ENCODE measurements at regions not wholly inside any gene's neighbourhood (a gene's known extent, or its start where the extent isn't known, plus 50 kb on each side); places are given as distances from the start of the nearest gene placed in this dataset.

DNA sequence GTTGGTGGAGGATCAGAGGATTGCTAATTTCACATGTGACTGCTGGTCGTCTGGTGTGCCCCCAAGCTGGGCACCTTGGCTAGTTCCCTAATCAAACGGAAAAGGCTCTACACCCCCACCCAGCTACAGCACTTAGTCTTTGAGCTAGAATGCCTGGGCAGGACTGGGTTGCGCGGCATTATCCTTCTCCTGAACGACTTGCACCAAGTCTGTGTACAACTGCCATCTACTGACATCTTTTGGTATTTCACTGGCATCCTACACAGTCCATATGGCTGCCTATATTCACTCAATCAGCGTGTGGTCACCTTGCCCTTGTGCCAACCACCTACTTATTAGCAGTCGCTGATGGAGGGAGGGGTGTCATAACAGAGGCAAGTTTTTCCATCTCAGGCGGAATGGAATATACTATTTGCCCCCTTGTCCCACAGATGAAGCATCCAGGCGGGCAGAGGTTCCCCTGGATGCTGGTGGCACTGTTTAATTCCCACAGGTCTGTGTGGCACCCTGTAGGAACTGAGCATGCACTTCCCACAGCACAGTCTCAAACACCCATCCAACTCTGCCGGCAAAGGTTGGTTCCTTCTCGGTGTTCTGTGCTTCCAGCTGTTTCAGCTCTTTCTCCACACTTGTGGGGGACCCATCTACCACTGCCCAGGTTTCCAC lies 150.1 kb downstream of the OSTF1 start:
- Histone ChIP-seq H3K4me3 (ENCODE audit: low read length) (no peak overlapping the region), H4K20me1 (ENCODE audit: insufficient read depth) (no peaks in the 10 kb centered on the region)
- no peak for TF ChIP-seq TAF1 (IDR thresholded peaks at IDR 0.05; ENCODE audit: low read depth)
- TF ChIP-seq POLR2AphosphoS5 (IDR thresholded peaks at IDR 0.05) = no peak
- TF ChIP-seq EP300 (conservative IDR thresholded peaks at IDR 0.05; ENCODE audit: poor library complexity, severe bottlenecking) = no peak
- no peak for TF ChIP-seq RAD21 (conservative IDR thresholded peaks at IDR 0.05)
- no peak for TF ChIP-seq EZH2 (IDR thresholded peaks at IDR 0.05; ENCODE audit: borderline replicate concordance, insufficient read depth, low read length, poor library complexity, severe bottlenecking)

DNA sequence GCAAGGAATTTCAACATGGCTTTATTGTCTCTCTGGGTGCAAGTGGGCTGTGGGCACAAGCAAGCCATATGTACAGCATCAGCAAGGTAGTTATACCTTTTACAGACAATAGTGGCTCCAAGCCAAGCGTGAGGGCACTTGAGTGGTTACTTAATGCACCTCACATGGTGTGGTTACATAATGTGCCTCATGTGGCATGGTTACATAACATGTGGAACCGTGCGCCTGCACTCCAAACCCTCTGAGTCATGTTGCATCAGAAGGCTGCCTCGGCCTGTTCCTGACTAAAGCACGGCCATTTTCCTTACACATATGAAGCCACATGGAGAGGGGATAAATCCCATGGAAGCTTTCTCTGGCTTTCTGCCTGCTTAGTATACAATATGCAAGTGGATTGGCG lies 150.9 kb downstream of the OSTF1 start:
- Histone ChIP-seq H3K27ac (ENCODE audit: low read length) (no peak overlapping the region), H3K79me2 (replicated peaks; ENCODE audit: insufficient read depth, low read length) (no peaks in the 10 kb centered on the region), H3K27me3 (ENCODE audit: insufficient read depth, low read depth, low read length) (no peaks in the 10 kb centered on the region), H3K9me3 (ENCODE audit: low read length) (peaks cover 5% of the 10 kb centered on the region), H3K4me2 (ENCODE audit: low read length) (no peak overlapping the region), H3K36me3 (ENCODE audit: insufficient read depth, low read length) (no peaks in the 10 kb centered on the region), H2AFZ (ENCODE audit: low read depth, low read length) (no peak overlapping the region), H3K9me2 (ENCODE audit: insufficient read depth, low read length) (no peaks in the 10 kb centered on the region), H3K9ac (ENCODE audit: low read length) (no peak overlapping the region), H3F3A (ENCODE audit: insufficient read depth, low read length, poor library complexity, severe bottlenecking) (no peaks in the 10 kb centered on the region), H3K4me3 (ENCODE audit: low read length) (no peak overlapping the region), H4K20me1 (ENCODE audit: insufficient read depth) (no peaks in the 10 kb centered on the region)
- no peak for TF ChIP-seq POLR2AphosphoS5 (IDR thresholded peaks at IDR 0.05)
- no peak for TF ChIP-seq SMC3 (conservative IDR thresholded peaks at IDR 0.05; ENCODE audit: poor library complexity)
- TF ChIP-seq MXI1 (conservative IDR thresholded peaks at IDR 0.05; ENCODE audit: poor library complexity, severe bottlenecking) = no peak
- TF ChIP-seq RAD21 (conservative IDR thresholded peaks at IDR 0.05) = no peak
- TF ChIP-seq, protein P1, sequence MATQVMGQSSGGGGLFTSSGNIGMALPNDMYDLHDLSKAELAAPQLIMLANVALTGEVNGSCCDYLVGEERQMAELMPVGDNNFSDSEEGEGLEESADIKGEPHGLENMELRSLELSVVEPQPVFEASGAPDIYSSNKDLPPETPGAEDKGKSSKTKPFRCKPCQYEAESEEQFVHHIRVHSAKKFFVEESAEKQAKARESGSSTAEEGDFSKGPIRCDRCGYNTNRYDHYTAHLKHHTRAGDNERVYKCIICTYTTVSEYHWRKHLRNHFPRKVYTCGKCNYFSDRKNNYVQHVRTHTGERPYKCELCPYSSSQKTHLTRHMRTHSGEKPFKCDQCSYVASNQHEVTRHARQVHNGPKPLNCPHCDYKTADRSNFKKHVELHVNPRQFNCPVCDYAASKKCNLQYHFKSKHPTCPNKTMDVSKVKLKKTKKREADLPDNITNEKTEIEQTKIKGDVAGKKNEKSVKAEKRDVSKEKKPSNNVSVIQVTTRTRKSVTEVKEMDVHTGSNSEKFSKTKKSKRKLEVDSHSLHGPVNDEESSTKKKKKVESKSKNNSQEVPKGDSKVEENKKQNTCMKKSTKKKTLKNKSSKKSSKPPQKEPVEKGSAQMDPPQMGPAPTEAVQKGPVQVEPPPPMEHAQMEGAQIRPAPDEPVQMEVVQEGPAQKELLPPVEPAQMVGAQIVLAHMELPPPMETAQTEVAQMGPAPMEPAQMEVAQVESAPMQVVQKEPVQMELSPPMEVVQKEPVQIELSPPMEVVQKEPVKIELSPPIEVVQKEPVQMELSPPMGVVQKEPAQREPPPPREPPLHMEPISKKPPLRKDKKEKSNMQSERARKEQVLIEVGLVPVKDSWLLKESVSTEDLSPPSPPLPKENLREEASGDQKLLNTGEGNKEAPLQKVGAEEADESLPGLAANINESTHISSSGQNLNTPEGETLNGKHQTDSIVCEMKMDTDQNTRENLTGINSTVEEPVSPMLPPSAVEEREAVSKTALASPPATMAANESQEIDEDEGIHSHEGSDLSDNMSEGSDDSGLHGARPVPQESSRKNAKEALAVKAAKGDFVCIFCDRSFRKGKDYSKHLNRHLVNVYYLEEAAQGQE (IDR thresholded peaks at IDR 0.05; ENCODE audit: borderline replicate concordance) = no peak
- no peak for TF ChIP-seq EZH2 (IDR thresholded peaks at IDR 0.05; ENCODE audit: borderline replicate concordance, insufficient read depth, low read length, poor library complexity, severe bottlenecking)
- TF ChIP-seq, protein P2, sequence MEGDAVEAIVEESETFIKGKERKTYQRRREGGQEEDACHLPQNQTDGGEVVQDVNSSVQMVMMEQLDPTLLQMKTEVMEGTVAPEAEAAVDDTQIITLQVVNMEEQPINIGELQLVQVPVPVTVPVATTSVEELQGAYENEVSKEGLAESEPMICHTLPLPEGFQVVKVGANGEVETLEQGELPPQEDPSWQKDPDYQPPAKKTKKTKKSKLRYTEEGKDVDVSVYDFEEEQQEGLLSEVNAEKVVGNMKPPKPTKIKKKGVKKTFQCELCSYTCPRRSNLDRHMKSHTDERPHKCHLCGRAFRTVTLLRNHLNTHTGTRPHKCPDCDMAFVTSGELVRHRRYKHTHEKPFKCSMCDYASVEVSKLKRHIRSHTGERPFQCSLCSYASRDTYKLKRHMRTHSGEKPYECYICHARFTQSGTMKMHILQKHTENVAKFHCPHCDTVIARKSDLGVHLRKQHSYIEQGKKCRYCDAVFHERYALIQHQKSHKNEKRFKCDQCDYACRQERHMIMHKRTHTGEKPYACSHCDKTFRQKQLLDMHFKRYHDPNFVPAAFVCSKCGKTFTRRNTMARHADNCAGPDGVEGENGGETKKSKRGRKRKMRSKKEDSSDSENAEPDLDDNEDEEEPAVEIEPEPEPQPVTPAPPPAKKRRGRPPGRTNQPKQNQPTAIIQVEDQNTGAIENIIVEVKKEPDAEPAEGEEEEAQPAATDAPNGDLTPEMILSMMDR (IDR thresholded peaks at IDR 0.05; ENCODE audit: poor library complexity, severe bottlenecking) = no peak
- no peak for TF ChIP-seq TAF1 (IDR thresholded peaks at IDR 0.05; ENCODE audit: low read depth)
- TF ChIP-seq EP300 (conservative IDR thresholded peaks at IDR 0.05; ENCODE audit: poor library complexity, severe bottlenecking) = no peak

More for the DNA sequence above, 150.1 kb downstream of the OSTF1 start:
- no peak overlapping the region for H3K4me2 ChIP-seq (ENCODE audit: low read length)
- H3K9ac ChIP-seq (ENCODE audit: low read length) = no peak overlapping the region
- peaks cover 5% of the 10 kb centered on the region for H3K9me3 ChIP-seq (ENCODE audit: low read length)
- no peaks in the 10 kb centered on the region for H3K27me3 ChIP-seq (ENCODE audit: insufficient read depth, low read depth, low read length)
- no peak overlapping the region for H3K27ac ChIP-seq (ENCODE audit: low read length)
- H3F3A ChIP-seq (ENCODE audit: insufficient read depth, low read length, poor library complexity, severe bottlenecking) = no peaks in the 10 kb centered on the region
- no peaks in the 10 kb centered on the region for H3K79me2 ChIP-seq (replicated peaks; ENCODE audit: insufficient read depth, low read length)
- H3K9me2 ChIP-seq (ENCODE audit: insufficient read depth, low read length) = no peaks in the 10 kb centered on the region
- H3K36me3 ChIP-seq (ENCODE audit: insufficient read depth, low read length) = no peaks in the 10 kb centered on the region
- no peak overlapping the region for H2AFZ ChIP-seq (ENCODE audit: low read depth, low read length)
